GM18502 (cell line): ENCODE measurements at regions not wholly inside any gene's neighbourhood (a gene's known extent, or its start where the extent isn't known, plus 50 kb on each side); places are given as distances from the start of the nearest gene placed in this dataset.

ENCODE experiments used
- ATAC-seq: cut with Tn5 transposase; IDR thresholded peaks from one replicate; pipeline ENCODE4 v1.9.1; 2021; ENCODE audit warnings: mild to moderate bottlenecking; ENCODE audit not compliant: unreplicated experiment, poor library complexity

DNA sequence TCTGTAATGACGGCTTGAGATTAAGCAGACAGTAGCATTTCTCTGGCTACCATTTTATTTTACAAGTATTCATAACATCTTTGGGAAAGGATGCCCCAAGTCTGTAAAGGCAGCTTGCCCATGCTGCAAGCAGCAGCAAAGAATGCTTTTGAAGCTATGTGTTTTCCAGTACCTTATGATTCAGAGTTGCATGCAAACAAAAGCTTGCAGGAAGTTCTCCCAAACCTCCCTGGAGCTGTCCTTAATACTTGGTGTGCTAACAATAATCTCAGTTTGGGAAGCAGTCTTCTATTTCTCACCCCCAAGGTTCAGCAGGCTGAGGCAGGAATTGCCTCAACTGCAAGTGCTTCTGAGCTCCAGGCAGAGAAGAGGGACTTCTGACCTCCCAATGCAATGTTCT lies 60.8 kb downstream of the CCNA1 start:
- no peak for ATAC-seq

DNA sequence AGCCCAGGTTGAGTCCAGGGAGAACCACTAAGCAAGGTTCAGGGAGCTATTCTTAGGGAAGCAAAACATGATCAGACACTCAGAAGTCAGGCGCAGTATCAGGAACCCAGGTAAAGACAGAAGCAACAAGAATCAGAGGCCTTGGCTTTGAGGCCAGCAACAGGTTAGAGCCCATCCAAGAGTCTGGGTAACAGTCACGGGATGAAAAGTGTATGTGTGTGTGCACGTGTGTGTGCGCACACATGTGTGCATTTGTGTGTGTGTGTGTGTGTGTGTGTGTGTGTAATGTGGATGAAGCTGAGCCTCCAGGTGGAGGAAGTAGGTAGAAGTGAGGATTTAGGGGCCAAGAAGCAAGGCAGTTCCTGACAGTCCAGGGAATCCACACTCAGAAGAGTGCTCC lies 63.1 kb downstream of the CCNA1 start:
- ATAC-seq = no peak

DNA sequence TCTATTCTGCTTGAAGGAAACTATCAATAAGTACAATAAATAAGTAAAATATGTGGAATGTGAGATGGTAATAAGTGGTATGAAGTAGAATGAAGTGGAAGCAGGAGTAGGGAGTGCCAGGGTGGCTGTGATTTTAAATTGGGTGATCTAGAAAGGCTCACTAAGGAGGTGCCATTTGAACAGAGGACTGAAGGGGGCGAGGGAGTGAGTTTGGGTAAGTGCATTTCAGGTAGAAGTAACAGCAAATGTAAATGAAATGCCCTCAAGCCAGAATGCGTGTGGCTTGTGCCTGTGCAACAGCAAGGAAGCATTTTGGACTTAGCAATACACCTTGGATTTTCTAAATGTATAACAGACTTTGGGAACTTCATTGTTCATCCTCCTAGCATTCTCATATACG lies 77.1 kb downstream of the CCNA1 start:
- no peak for ATAC-seq

DNA sequence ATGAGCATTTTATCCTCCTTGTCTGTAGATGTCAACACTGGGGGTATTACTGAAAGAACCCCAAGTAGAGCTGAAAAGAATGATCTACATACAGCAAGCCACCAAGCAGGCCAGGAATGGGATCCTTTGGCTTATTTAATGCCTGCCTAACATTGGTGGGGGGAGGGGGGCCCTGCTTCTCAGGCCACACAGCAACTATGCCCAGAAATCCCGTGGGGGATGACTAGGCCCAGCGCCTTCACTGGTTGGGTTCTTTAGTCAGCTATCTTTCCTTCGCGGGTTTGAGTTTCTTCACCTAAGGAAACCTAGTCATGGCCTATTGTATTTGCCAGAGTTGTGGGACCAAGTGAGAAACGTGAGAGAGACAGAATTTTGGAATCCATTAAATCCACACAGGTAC lies 80.5 kb downstream of the CCNA1 start:
- ATAC-seq = no peak

DNA sequence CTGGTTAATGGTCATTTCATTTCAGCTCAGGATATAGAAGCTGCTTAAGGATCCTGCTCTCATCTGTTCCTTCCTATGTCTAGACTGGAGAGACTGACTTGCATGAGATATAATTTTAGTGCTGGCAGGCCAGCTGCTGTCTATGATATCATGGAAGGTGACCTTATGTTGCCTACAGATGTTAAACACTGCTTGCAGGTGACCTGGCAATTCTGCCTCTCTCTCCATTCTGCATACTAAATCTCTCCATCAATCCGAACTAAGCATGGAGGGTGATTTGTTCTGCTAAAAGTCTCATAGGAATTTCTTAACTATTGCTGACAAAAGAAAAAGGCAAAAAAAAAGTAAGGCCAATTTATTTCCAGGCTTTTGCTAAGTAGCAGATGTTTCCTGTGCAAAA lies 81.0 kb downstream of the CCNA1 start:
- no peak for ATAC-seq

DNA sequence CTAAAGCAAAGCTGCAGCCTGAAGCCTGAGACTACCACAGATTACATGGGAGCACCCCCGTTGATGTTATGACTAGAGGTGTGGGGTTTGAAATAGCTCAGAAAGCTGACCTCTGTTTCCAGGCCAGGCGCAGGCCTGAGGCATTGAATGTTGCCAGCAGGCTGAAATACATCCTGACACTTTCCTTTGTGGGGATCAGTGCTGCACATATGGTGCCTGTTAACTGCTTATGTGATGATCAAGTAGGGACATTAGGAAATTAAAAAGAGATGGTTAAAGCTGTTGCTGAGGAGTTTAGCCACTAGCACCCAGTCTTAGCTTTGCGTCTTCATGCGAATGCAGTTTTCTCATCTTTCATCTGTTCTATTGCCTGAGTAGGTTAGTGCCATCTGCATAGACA lies 83.2 kb downstream of the CCNA1 start:
- no peak for ATAC-seq

DNA sequence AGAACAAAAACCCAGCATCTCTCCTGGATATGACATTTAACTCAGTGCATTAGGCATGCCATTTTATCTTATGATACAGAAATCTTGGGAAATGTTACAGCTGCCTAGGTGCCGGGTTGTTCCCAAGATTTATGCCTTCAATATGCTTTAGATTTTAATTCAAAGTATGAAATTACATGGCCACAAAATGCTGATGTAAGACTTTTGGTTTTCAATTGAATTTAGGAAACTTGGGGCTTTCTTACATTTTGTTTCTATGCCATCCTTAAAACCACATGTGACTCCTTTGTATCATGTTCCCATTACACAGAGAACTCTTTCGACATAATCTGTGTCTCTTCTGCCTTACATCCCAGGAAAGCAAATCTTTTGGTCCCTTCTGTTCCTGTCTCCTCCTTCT lies 83.9 kb downstream of the CCNA1 start:
- ATAC-seq = no peak

DNA sequence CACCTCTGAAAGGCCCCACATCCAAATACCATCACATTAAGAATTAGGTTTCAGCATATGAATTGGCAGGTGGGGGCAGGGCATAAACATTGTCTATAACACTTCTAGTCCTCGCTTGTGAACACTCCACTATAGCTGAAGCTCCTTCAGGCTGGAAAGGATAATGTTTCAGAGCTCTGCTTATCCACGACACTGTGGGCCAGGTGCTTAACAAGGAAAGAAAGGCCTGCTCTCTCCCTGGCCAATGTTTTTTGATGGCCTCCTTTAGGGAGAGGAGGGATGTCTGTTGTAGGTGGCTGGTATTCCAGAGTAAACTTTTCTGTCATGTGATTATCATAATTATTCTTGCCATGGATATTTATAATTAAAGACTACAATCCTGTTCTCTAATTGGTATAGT lies 86.4 kb downstream of the CCNA1 start:
- no peak for ATAC-seq

DNA sequence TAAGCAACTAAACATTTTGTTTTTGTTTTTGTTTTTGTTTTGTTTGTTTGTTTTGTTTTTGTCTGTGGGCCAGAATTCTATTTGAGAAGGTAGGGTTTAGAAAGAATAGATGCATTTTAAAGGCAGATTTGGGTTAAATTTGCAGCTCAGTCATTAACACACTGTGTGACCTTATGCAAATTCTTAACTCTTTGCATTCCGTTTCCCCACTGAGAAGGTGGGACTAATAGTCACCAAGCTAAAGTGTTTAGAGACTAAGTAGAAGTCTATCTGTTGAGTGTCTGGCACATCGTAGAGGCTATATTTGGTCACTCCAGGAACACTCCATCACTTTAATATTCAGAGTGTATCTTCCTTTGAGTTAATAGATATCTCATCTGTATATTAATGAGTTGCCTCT lies 87.1 kb downstream of the CCNA1 start:
- no peak for ATAC-seq

DNA sequence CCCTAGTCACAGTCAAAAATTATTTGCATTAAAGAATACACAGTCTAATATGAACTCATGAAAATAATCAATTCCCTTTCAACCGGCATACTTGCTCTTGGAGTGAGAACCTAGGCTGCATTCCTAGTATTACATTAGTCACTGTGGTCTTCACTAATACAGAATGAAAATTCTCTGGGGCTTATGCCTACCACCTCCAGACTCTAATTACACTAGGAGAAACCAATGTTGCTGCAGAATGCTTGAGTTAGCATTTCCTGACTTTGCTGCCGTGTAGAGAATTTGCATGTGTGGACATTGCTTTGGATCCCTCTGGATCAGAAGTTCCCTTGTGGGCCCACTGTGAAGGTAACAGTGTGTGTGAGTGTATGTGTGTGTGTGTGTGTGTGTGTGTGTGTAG lies 87.8 kb downstream of the CCNA1 start:
- ATAC-seq = no peak

DNA sequence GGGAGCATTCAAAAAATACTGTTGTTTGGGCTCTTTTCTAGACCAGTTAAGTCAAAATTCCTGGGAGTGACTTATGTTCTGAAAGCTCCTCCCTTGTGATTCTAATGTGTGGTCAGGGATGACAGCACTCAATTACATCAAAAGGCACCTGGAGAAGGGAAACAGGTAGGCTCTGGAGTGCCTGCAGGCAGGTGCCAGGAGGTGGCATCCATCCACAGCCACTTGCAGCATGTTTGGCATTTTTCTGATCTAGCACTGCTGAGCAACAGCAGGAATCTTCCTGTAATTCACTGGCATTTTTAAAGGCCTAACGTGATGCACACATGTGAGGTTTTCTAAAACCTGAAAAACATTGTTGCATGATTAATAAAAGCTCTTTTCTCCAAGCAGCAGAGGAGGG lies 94.6 kb downstream of the CCNA1 start:
- no peak for ATAC-seq

DNA sequence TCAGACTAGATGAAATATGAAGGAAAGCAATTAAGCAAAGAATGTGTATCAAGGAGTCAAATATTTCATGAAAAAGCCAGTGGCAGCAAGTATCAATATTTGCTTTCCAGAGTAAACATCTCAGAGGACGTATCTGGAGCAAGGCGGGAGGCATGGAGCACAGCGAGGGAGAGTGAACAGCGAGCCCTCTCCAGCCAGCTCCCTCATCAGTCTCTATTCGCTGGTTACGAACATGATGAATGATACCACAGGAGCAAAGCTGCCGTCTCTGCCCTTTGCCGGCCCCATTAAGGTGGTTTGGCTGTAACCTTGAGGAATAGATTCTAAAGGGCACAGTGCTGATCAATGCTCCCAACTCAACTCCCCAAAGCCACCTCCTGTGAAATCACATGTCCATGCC lies 95.8 kb downstream of the CCNA1 start:
- ATAC-seq = no peak

DNA sequence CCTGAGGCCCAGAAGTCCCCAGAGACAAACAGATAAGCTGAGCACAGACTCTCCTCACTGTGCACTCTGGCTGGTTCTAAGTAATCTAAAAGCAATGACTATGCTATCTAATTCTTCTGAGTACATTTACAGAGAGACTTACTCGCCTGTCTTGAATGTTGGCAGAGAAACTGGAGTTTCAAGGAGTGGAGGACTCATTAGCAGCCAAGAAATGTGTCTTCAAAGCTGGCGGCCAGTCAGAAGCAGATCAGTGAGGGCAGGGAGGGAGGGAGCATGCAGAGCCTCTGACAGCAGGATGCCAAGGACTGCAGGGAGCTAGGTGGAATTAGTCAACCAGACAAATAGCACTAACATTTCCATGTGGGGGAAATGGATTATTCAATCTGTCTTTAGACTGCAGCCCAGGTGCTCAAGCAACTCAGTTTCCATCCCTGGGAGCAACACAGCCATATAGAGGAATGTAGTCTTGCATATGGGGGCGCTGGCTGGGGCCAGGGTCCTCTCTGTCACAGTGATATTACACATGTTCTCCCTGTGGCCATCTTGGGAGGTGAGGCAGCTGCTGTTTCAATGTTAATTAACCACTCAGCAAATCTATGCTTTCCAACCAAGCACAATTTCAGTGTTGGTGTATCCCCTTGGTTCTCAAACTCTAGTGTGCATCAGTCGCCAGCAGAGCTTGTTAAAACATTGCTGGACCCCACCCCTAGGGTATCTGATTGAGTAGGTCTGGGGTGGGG lies 97.9 kb downstream of the CCNA1 start:
- ATAC-seq = no peak

DNA sequence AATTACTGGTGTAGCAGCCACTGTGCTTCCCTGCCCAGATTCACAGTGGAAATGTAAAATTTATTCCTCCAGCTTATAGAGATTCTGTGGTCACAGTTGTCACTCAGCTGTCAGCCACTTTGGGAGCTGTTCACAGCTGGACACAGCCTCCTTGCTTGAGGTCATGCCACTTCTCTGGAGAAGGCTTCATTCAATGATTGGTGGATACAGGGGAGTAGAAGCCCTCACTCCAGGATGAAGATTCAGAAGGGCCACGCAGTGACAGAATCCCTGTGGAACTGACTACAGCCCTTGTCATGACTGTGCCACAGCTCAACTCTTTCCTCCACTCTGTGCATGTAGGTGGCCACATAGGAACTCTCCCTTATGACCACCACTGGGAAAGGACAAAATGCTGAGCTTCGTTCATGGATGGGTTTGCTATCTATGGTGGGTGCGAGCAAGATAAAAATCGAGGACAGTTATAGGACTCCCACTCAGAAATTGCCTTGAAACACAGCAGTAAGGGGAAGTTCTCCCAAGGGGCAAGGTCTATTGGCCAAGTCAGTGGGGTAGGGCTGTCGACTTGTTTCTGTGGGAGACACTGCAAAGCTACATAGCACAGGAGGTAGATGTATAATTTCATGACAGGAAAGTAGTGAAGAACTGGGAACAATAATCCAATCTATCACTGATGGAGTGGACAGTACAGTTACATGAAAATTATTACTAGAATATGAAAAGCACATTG lies 98.7 kb downstream of the CCNA1 start:
- no peak for ATAC-seq

DNA sequence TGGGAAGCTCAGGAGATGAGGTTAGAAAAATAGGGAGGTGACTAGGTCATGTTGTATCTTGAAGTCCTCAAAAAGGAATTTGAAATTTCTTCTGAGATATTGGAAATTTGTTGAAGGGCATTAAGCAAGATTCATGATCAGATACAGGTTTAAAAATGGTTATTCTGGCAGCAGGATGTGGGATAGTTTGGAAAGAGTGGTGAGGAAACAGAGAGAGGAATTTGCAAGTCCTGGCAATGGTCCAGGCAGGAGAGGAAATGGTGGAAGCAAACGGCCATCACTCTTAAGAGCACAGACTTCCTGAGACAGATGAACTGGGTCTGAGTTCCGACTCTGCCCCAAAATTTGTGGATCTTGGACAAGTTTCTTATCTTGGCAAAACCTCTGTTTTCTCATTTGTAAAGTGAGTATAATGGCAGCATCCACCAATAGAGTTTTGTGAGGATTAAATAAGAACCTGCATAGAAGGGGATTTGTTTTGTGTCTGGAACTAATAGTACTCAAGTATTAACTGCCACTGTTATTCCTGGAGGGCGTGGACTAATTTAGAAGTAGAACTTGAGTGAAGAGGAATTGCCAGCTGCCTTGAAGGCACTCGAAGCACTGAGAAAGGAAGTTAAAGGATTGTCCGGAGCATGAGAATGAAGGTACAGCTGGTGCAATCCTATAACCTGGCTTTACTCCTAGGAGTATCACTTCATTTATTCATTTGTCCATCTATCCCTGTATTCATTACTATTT lies 99.6 kb downstream of the CCNA1 start:
- no peak for ATAC-seq

DNA sequence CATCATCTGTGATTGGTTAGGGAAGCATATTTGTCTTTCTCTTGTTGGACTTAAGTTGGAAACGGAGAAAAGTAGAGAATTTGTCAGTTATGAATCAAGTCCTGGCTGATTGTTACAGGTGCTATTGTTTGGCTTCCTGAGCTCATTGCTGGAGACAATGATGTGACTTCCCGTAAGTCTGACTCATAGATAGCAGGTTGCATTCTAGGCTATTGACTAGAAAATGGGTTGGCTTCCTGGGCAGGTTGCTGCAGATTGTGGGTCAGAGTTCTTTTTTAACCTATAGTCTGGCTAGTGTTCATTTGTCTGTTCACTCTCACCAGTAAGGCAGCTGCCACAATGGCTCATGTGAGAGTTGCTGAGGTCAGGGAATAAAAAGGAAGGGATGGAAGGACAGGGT lies 101.5 kb downstream of the CCNA1 start:
- ATAC-seq = no peak

DNA sequence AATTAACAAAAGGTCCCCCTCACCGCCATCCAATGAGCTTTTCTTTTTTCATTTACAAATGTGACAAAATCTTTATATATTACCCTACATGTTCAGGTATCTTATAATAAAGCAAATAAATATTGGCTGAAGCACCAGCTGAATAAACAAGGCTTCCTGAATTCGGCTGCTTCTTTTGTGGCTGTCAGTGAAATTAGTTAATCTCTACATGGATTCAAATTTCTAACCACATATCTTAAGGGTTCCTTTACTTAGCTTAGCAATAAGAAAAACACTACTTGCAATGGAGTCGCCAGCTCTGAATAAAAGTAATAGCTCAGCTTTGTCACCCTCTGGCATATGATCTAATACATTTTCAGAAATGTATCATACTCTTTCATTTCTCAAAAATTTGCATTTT lies 104.3 kb downstream of the CCNA1 start:
- ATAC-seq = no peak

DNA sequence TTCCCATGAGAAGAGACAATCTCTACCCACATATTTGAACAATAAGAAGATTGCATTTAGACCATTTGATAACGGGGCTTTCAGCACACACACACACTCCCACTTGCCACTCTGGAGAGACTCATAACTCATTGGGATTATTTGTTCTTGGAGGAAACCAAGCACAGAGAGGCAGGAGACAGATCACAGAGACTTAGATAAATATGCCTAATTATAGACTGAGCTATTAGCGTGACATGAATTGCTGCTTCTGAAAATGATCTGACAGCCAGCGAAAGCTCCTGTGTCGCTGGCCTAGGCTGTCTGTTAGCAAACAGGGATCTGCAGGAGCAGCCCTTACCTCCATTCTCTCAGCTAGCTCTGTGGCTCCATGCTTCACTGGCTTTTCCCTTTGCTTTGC lies 111.4 kb downstream of the CCNA1 start:
- no peak for ATAC-seq

DNA sequence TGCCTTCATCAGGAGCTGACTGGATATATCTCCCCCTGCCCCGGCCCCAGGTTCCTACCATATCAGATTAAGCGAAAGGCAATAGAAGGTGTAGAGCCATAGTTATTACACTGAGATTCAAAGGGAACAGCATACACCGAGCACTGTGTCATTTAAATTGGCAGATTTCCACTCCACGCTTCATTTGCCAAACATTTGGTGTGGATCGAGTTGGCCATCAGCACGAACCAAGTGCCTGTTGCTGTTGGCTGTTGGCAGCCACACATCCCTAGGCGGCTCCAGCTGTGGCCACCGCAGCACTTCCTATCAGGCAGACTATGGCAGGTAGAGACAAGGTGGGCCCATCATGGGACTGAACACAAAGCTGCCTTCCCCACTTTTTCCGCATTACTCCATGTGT lies 115.8 kb downstream of the CCNA1 start:
- ATAC-seq = no peak

DNA sequence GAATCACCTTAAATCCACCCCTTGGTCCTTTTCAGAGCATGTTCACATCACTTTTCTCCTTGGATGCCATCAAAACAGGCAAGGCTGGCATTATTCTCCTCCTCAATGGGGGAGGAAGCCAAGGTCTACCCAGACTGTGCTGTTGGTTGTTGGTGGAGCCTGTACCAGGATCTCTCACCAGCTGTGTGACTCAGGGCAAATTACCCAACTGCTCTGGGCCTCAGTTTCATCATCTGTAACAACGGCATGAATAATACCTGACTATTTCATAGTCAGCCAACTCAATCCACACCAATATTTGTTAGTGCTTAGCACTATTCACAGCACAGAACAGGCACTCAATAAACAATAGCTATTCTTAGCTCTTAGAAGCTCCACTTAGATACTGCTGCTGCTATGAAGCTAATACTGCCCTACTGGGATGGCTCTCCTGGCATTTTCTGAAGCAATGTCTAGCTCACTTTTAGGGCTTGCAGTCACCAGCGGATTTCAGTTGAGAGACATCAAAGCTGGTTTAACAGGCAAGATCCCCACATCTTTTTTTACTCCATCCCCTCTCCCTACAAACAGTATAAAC lies 116.9 kb downstream of the CCNA1 start:
- ATAC-seq = no peak

DNA sequence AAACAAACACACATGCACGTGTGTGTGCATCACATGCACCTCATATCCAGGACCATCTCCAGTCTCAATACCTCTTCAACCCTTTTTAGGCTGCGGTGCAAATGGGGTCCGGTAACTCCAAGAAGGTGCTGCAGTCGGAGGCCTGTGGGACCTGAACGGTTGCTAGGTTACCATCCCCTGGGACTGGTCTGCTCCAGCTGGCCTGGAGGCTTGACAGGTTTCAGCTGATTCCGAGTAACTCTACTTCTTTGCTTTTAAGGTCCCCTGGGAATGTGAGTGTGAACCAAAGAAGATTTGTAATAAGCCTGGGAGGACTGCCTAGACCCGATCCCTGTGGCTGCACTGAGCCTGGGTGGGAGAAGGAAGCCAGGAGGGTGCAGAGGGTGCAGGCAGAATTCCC lies 117.5 kb downstream of the CCNA1 start:
- ATAC-seq = no peak
